Astrocyte of the spinal cord (primary cell): ENCODE measurements at regions not wholly inside any gene's neighbourhood (a gene's known extent, or its start where the extent isn't known, plus 50 kb on each side); places are given as distances from the start of the nearest gene placed in this dataset.

ENCODE experiments used
- DNase-seq: peaks from one replicate; pipeline ENCODE4 v3.0.0; 2011; ENCODE audit warnings: low read depth, low spot score
- H3K4me3 ChIP-seq: 2 replicates; pipeline ENCODE4 v1.5.1; 2011; ENCODE audit warnings: low read depth, mild to moderate bottlenecking, low read length, moderate library complexity
- in situ Hi-C: cut with HindIII; loops from 2 replicates; pipeline ENCODE4 v1.10.0; 2017; ENCODE audit warnings: low sequenced_read_pairs
- TF ChIP-seq, protein P1 (sequence below): IDR thresholded peaks from 2 replicates; pipeline ENCODE4 v1.5.1; 2012; ENCODE audit warnings: low read depth, mild to moderate bottlenecking, low read length, inconsistent platforms

DNA sequence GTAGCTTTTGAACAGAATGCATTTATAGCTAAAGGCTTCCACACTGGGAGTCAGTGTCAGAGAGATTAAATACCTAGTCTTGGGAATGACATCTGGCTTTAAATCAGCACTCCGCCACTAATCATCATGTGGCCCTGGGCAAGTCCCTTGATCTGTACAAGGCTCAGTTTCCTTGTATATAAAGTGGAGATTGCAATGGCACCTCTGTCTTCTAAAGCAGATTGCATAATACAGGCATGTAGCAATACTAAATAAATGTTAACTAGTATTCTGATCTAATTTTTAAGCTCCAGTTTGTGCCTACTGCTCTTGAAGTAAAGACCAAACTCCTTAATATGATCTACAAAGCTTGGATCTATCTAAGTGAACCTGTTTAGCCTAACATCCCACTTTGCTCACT is 249.4 kb downstream of the PLPP3 start:
- DNase-seq: no peak
- TF ChIP-seq, protein P1, sequence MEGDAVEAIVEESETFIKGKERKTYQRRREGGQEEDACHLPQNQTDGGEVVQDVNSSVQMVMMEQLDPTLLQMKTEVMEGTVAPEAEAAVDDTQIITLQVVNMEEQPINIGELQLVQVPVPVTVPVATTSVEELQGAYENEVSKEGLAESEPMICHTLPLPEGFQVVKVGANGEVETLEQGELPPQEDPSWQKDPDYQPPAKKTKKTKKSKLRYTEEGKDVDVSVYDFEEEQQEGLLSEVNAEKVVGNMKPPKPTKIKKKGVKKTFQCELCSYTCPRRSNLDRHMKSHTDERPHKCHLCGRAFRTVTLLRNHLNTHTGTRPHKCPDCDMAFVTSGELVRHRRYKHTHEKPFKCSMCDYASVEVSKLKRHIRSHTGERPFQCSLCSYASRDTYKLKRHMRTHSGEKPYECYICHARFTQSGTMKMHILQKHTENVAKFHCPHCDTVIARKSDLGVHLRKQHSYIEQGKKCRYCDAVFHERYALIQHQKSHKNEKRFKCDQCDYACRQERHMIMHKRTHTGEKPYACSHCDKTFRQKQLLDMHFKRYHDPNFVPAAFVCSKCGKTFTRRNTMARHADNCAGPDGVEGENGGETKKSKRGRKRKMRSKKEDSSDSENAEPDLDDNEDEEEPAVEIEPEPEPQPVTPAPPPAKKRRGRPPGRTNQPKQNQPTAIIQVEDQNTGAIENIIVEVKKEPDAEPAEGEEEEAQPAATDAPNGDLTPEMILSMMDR: no peak
- H3K4me3 ChIP-seq: no peak overlapping the region
- in situ Hi-C loops: no loop called here

DNA sequence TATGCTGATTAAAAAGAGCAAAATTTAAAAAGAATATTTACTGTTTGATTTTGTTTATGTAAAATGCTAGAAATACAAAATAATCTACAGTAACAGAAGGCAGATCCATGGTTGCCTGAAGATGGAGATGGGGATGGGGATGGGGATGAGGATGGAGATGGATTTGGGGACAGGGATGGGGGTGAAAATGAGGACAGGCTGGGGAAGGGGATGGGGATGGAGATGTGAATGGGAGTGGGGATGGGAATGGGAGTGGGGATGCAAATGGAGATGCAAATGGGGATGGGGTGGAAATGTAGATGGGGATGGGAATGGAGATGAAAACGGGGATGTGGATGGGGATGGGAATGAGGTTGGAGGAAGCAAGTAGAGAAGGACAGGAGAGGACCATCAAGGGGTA is 252.2 kb downstream of the PLPP3 start:
- DNase-seq: no peak
- TF ChIP-seq, protein P1: no peak
- in situ Hi-C loops: no loop called here

DNA sequence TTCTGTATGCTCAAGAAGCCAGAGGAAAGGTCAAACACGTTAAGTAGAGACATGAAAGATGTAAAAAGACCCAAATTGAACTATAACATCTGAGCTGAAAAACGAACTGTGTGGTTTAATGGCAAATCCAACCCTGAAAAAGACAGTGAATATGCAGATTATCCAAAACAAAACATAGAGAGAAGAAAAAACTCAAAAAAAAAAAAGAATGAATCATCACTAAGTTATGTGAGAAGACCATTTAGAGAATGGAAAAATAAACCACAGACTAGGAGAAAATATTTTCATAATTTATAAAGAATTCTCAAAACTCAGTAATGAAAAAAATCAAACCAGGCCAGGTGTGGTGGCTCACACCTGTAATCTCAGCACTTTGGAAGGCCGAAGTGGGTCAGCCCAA is 253.3 kb downstream of the PLPP3 start:
- H3K4me3 ChIP-seq: no peak overlapping the region
- in situ Hi-C loops: no loop called here
- DNase-seq: peak; percentile 47
- TF ChIP-seq, protein P1: no peak

More for the DNA sequence above, 252.2 kb downstream of the PLPP3 start:
- H3K4me3 ChIP-seq: no peak overlapping the region

DNA sequence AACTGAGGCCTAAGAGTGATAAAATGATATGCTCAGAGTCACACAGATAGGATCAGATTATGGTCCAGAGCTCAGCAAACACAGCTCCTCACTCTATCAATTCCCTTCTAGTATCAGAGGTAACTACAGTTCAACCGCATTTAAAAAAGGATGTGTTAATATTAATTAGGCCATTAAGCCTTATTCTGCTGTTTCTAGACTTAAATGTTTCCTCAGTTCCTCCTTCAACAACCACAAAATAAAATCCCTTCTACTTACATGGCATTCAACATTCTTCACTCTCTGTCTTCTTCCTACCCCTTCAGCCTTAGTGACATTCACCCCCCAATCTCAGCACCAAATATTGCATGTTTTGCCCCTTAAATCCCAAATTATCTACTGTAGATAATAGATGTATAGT is 254.9 kb downstream of the PLPP3 start:
- TF ChIP-seq, protein P1: no peak
- no peak overlapping the region for H3K4me3 ChIP-seq
- no peak for DNase-seq
- in situ Hi-C loops: no loop called here

DNA sequence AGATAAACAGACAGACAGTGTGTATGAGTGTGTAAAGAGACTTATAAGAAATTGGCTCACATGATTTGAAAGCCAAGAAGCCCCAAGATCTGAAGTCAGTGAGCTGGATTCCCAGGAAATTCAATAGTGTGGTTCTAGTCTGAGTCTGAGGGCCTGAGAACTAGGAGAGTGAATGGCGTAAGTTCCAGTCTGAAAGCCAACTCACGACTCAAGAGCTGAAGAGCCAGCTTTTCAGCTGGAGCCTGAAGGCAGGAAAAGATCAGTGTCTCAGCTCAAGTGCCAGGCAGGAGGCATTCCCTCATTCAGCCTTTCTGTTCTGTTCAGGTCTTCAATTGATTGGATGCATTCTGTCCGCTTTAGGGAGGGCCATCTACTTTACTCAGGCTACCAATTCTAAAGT is 257.2 kb downstream of the PLPP3 start:
- in situ Hi-C loops: no loop called here
- TF ChIP-seq, protein P1: no peak
- H3K4me3 ChIP-seq: no peak overlapping the region
- no peak for DNase-seq

DNA sequence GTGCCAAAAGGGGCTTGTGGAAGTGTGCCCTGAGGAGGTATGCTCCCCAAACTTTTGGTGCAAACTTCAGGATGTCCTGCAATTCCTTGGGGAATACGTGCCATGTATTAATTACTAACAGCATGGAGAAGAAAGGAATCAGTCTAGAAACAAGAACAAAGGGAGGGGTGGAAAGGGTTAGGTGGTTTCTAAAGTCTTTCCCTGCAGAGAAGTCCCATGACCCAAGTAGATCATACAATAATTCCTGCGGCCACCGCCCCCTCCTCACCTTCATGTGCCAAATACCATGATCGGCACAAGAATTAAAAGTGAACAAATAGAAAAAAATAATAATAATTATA is 258.2 kb downstream of the PLPP3 start:
- TF ChIP-seq, protein P1: no peak
- DNase-seq: no peak
- H3K4me3 ChIP-seq: no peak overlapping the region
- in situ Hi-C loops: no loop called here
